ENCODE measurements at regions not wholly inside any gene's neighbourhood (a gene's known extent, or its start where the extent isn't known, plus 50 kb on each side); places are given as distances from the start of the nearest gene placed in this dataset.

DNA sequence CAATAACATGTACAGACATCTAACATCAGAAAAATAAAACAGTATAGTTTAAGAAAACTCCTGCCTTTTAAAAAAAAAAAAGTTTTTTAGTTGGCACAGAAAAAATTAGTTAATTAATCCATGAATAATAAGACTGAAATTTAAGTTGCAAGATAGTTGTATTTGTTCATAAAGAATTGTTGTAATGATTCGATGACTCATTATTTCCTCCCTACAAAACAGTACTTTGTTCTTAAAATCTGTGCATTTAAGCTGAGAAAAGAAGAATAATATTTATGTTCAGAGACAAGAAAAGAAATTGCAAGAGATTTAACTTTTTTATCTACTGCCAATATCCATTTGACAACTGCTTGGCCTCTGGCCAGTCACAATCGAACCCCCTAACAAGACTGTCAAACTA, 894.7 kb downstream of the ADGRL2 start:
- TF ChIP-seq, protein P1, sequence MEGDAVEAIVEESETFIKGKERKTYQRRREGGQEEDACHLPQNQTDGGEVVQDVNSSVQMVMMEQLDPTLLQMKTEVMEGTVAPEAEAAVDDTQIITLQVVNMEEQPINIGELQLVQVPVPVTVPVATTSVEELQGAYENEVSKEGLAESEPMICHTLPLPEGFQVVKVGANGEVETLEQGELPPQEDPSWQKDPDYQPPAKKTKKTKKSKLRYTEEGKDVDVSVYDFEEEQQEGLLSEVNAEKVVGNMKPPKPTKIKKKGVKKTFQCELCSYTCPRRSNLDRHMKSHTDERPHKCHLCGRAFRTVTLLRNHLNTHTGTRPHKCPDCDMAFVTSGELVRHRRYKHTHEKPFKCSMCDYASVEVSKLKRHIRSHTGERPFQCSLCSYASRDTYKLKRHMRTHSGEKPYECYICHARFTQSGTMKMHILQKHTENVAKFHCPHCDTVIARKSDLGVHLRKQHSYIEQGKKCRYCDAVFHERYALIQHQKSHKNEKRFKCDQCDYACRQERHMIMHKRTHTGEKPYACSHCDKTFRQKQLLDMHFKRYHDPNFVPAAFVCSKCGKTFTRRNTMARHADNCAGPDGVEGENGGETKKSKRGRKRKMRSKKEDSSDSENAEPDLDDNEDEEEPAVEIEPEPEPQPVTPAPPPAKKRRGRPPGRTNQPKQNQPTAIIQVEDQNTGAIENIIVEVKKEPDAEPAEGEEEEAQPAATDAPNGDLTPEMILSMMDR (IDR thresholded peaks at IDR 0.05 in 4 of 5, conservative IDR thresholded peaks at IDR 0.05 in 1 of 5) = no peak
- TF ChIP-seq POLR2A (IDR thresholded peaks at IDR 0.05) = no peak

Measured in gastrocnemius medialis (tissue), 4 donors.